SU-DHL-6 (cell line): ENCODE measurements at regions not wholly inside any gene's neighbourhood (a gene's known extent, or its start where the extent isn't known, plus 50 kb on each side); places are given as distances from the start of the nearest gene placed in this dataset.

Source experiments
- H2AFZ ChIP-seq: fragments of 200-600 bp; sonication (generic); 2 replicates; pipeline ENCODE4 v1.6.1; 2014; ENCODE audit warnings: low read depth, mild to moderate bottlenecking, moderate library complexity, mixed read lengths, antibody characterized with exemption, low read length; ENCODE audit not compliant: severe bottlenecking
- H3F3A ChIP-seq: fragments of 200-600 bp; shearing (Covaris generic); 2 replicates; pipeline ENCODE4 v1.6.0; 2016; ENCODE audit warnings: antibody characterized with exemption, mild to moderate bottlenecking; ENCODE audit not compliant: insufficient read depth
- H3K27ac ChIP-seq: fragments of 200-600 bp; sonication (generic); 2 replicates; pipeline ENCODE4 v1.5.1; 2016; ENCODE audit warnings: low read depth, mild to moderate bottlenecking, low read length, moderate library complexity, mixed read lengths
- H3K27me3 ChIP-seq: fragments of 200-600 bp; sonication (generic), shearing (Covaris generic); 2 replicates; pipeline ENCODE4 v1.6.0; 2014; ENCODE audit warnings: mild to moderate bottlenecking, low read length
- H3K36me3 ChIP-seq: fragments of 200-600 bp; sonication (generic); 2 replicates; pipeline ENCODE4 v1.6.1; 2014; ENCODE audit warnings: mild to moderate bottlenecking, low read length, mixed read lengths
- H3K4me2 ChIP-seq: fragments of 300-600, 200-600 bp; shearing (Covaris generic), sonication (generic); 2 replicates; pipeline ENCODE4 v1.6.0; 2014; ENCODE audit warnings: low read length, low read depth, mild to moderate bottlenecking; ENCODE audit not compliant: poor library complexity, severe bottlenecking
- H3K4me3 ChIP-seq: fragments of 200-600 bp; sonication (generic); 2 replicates; pipeline ENCODE4 v1.5.1; 2014; ENCODE audit warnings: antibody characterized with exemption, low read length, mild to moderate bottlenecking, mixed read lengths; ENCODE audit not compliant: insufficient read depth, poor library complexity, severe bottlenecking
- H3K79me2 ChIP-seq: fragments of 200-600 bp; sonication (generic); 2 replicates; pipeline ENCODE4 v1.6.1; 2014; ENCODE audit warnings: mild to moderate bottlenecking, low read length, moderate library complexity; ENCODE audit not compliant: insufficient read depth
- H3K9ac ChIP-seq: fragments of 200-600 bp; sonication (generic); 2 replicates; pipeline ENCODE4 v1.7.0; 2014; ENCODE audit warnings: mild to moderate bottlenecking, low read length
- H3K9me2 ChIP-seq: fragments of 200-600 bp; sonication (generic); replicated peaks from 2 replicates; pipeline ENCODE4 v1.6.1; 2014; ENCODE audit warnings: low read length; ENCODE audit not compliant: insufficient read depth
- H3K9me3 ChIP-seq: fragments of 200-600 bp; sonication (generic); 2 replicates; pipeline ENCODE4 v1.6.1; 2014; ENCODE audit warnings: low read length, mixed read lengths; ENCODE audit not compliant: insufficient read depth
- H4K20me1 ChIP-seq: fragments of 200-600 bp; sonication (generic); 2 replicates; pipeline ENCODE4 v1.6.1; 2014; ENCODE audit warnings: low read depth, mild to moderate bottlenecking, antibody characterized with exemption, low read length, moderate library complexity, mixed read lengths
- EZH2phosphoT487 ChIP-seq: fragments of 200-600 bp; sonication (generic), shearing (Covaris generic); conservative IDR thresholded peaks from 2 replicates; pipeline ENCODE4 v1.6.1; 2018; ENCODE audit warnings: mild to moderate bottlenecking, antibody characterized with exemption, low read length, moderate library complexity, mixed read lengths
- TF ChIP-seq, protein P1 (sequence below): fragments of 200-600 bp; sonication (generic); IDR thresholded peaks from one replicate; pipeline ENCODE4 v1.5.1; 2017; ENCODE audit warnings: antibody characterized with exemption, mild to moderate bottlenecking, low read length, moderate library complexity; ENCODE audit not compliant: insufficient read depth, poor library complexity, severe bottlenecking

DNA sequence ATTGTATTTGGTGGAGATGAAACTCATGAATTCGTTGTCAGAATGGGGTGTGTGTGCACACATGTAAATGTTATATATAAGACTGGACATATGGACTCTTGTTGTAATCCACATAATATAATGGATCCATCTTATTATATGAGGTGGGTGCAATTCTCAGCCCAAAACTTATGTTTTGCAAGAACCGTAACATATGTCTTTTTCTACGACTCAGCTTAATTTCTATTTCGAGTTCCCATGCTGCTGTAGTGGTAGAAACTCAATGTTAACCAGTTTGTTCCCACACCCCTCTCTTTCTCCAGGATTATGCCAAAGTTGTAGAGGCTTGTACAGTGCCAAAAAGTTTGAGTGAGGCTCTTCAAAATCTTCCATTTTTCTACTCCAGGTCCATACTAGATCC lies 112.5 kb upstream of the SPOPL start:
- Histone ChIP-seq H4K20me1 (no peaks in the 10 kb centered on the region), H3K4me2 (no peak overlapping the region), H3K27ac (no peak overlapping the region), H3K9me2 (no peaks in the 10 kb centered on the region), H3K36me3 (no peaks in the 10 kb centered on the region), H3K9ac (no peak overlapping the region), H3K9me3 (no peaks in the 10 kb centered on the region), H3K4me3 (no peak overlapping the region), H2AFZ (no peak overlapping the region), H3K79me2 (no peaks in the 10 kb centered on the region), H3F3A (no peaks in the 10 kb centered on the region), H3K27me3 (no peaks in the 10 kb centered on the region)
- TF ChIP-seq, protein P1, sequence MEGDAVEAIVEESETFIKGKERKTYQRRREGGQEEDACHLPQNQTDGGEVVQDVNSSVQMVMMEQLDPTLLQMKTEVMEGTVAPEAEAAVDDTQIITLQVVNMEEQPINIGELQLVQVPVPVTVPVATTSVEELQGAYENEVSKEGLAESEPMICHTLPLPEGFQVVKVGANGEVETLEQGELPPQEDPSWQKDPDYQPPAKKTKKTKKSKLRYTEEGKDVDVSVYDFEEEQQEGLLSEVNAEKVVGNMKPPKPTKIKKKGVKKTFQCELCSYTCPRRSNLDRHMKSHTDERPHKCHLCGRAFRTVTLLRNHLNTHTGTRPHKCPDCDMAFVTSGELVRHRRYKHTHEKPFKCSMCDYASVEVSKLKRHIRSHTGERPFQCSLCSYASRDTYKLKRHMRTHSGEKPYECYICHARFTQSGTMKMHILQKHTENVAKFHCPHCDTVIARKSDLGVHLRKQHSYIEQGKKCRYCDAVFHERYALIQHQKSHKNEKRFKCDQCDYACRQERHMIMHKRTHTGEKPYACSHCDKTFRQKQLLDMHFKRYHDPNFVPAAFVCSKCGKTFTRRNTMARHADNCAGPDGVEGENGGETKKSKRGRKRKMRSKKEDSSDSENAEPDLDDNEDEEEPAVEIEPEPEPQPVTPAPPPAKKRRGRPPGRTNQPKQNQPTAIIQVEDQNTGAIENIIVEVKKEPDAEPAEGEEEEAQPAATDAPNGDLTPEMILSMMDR = no peak
- TF ChIP-seq EZH2phosphoT487 = no peak

DNA sequence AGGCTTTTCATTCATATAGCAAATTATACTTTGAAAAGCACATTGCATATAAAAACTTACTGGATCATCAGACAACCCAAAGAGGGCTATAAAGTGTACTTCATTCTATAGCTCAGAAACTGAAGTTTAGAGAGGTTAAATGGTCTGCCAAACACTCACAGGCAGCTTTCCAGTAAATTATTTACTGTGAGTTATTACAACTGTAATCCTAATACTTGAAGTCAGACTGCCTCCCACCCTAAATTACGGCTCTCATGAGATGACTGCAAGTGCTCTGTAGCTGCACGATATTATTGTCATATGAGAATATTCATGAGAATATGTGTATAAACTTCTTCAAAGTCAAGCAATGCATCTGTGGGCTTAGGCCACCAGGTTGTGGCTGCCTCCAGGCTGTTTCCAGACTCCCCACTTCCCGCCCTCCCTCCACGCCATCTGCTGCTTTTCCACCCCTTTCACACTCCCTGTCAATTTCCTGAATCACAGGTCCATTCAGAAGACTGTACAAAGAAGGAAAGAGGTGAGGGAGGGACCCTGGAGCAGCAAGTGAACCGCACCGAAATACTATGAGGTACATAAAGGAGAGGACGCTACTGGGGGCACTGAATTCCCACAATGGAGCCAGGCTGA lies 111.1 kb upstream of the SPOPL start:
- Histone ChIP-seq H3K36me3 (no peaks in the 10 kb centered on the region), H3K4me2 (no peak overlapping the region), H3K27me3 (no peaks in the 10 kb centered on the region), H3K4me3 (no peak overlapping the region), H3K9me2 (no peaks in the 10 kb centered on the region; the same call in 1 of the 2 replicates), H2AFZ (no peak overlapping the region), H3K9ac (no peak overlapping the region), H3K27ac (no peak overlapping the region), H3K79me2 (no peaks in the 10 kb centered on the region), H4K20me1 (no peaks in the 10 kb centered on the region), H3K9me3 (no peaks in the 10 kb centered on the region), H3F3A (no peaks in the 10 kb centered on the region)
- TF ChIP-seq, protein P1 = no peak
- no peak for TF ChIP-seq EZH2phosphoT487

DNA sequence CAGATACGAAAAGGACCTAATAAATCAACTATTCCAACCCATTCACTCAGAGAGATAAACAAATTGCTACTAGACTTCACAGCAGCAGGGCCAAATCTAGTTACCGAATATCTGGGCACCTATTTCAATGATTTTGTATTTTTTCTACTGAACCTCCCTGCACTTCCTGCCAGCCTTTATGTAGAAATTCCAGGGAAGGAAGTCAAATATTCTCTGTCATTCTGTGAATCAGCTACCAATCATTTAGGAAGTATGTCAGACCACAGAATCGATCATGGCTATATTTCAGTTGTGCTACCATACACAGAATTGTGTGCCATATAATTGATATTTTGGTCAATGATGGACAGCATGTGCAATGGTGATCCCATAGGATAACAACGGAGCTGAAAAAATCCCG lies 109.6 kb upstream of the SPOPL start:
- Histone ChIP-seq H2AFZ (no peak overlapping the region), H3K27ac (no peak overlapping the region), H3K9me3 (no peaks in the 10 kb centered on the region), H4K20me1 (no peaks in the 10 kb centered on the region), H3K36me3 (no peaks in the 10 kb centered on the region), H3K27me3 (no peaks in the 10 kb centered on the region), H3F3A (no peaks in the 10 kb centered on the region), H3K4me3 (no peak overlapping the region), H3K79me2 (no peaks in the 10 kb centered on the region), H3K9ac (no peak overlapping the region), H3K4me2 (no peak overlapping the region), H3K9me2 (no peaks in the 10 kb centered on the region; the same call in 1 of the 2 replicates)
- TF ChIP-seq, protein P1 = no peak
- TF ChIP-seq EZH2phosphoT487 = no peak
